CD14-positive monocyte (primary cell): ENCODE measurements at regions not wholly inside any gene's neighbourhood (a gene's known extent, or its start where the extent isn't known, plus 50 kb on each side); places are given as distances from the start of the nearest gene placed in this dataset.

Experiments used
- DNase-seq, 3 donors: peaks; one replicate each; pipeline ENCODE4 v3.0.0-alpha.2; 2011 to 2022
- H2AFZ ChIP-seq: 2 replicates; pipeline ENCODE4 v1.6.0; 2012; ENCODE audit warnings: mild to moderate bottlenecking, low read depth, low read length, inconsistent platforms; ENCODE audit not compliant: insufficient read depth, poor library complexity, severe bottlenecking
- H3K27ac ChIP-seq, 2 donors: 1 replicate in 1 of 2; 2 replicates in 1 of 2; pipeline ENCODE4 v1.5.1; 2012 to 2013; ENCODE audit warnings: low read length in 2 of 2, control low read depth in 1 of 2, inconsistent platforms in 1 of 2, low read depth in 1 of 2, mild to moderate bottlenecking in 1 of 2
- H3K27me3 ChIP-seq, 2 donors: one replicate each; pipeline versions ENCODE4 v1.6.0 to v1.6.1; 2011 to 2013; ENCODE audit warnings: low read length in 2 of 2; ENCODE audit not compliant: control insufficient read depth in 2 of 2, insufficient read depth in 2 of 2
- H3K36me3 ChIP-seq, 2 donors: replicated peaks in 1 of 2; 1 replicate in 1 of 2; 2 replicates in 1 of 2; pipeline versions ENCODE4 v1.5.1 to v1.6.1; 2012 to 2013; ENCODE audit warnings: low read length in 2 of 2, control low read depth in 1 of 2, inconsistent platforms in 1 of 2, mild to moderate bottlenecking in 1 of 2; ENCODE audit not compliant: insufficient read depth in 2 of 2, control insufficient read depth in 1 of 2
- H3K4me1 ChIP-seq, 2 donors: 1 replicate in 1 of 2; 2 replicates in 1 of 2; pipeline versions ENCODE4 v1.5.1 to v1.6.1; 2012 to 2013; ENCODE audit warnings: low read length in 2 of 2, control low read depth in 1 of 2, inconsistent platforms in 1 of 2, mild to moderate bottlenecking in 1 of 2, moderate library complexity in 1 of 2; ENCODE audit not compliant: insufficient read depth in 2 of 2, control insufficient read depth in 1 of 2
- H3K4me2 ChIP-seq: replicated peaks from 2 replicates; pipeline ENCODE3; 2012; ENCODE audit warnings: low read length, moderate library complexity, mild to moderate bottlenecking; ENCODE audit not compliant: poor library complexity, severe bottlenecking; ENCODE audit errors: extremely low read depth
- H3K4me3 ChIP-seq, 3 experiments: fragments of 200-600 bp in 1 of 3; sonication (generic) in 1 of 3; replicated peaks in 1 of 3; 1 replicate in 2 of 3; 2 replicates in 1 of 3; pipeline ENCODE4 v1.5.1; 2011 to 2013; ENCODE audit warnings: low read length in 3 of 3, mild to moderate bottlenecking in 3 of 3, control low read depth in 2 of 3, low read depth in 2 of 3, inconsistent platforms in 1 of 3, moderate library complexity in 1 of 3
- H3K79me2 ChIP-seq: 2 replicates; pipeline ENCODE4 v1.6.0; 2012; ENCODE audit warnings: mild to moderate bottlenecking, control low read depth, inconsistent platforms, low read length, moderate library complexity; ENCODE audit not compliant: insufficient read depth
- H3K9ac ChIP-seq: 2 replicates; pipeline ENCODE4 v1.6.0; 2017; ENCODE audit warnings: low read length, mild to moderate bottlenecking; ENCODE audit not compliant: insufficient read depth, poor library complexity, severe bottlenecking
- H3K9me3 ChIP-seq, 2 donors: replicated peaks in 1 of 2; 1 replicate in 1 of 2; 2 replicates in 1 of 2; pipeline versions ENCODE4 v1.5.1 to v1.6.1; 2012 to 2013; ENCODE audit warnings: low read length in 2 of 2, control low read depth in 1 of 2; ENCODE audit not compliant: control insufficient read depth in 1 of 2, insufficient read depth in 1 of 2
- H4K20me1 ChIP-seq: 2 replicates; pipeline ENCODE4 v1.6.0; 2012; ENCODE audit warnings: mild to moderate bottlenecking, low read length, control low read depth, moderate library complexity; ENCODE audit not compliant: insufficient read depth
- H3K27ac Mint-ChIP-seq, 7 donors: one replicate each; pipeline ENCODE4 v1.8.0; 2020; ENCODE audit warnings: mild to moderate bottlenecking in 7 of 7, mixed read lengths in 7 of 7, moderate library complexity in 6 of 7, inconsistent platforms in 2 of 7
- H3K27me3 Mint-ChIP-seq, 3 donors: one replicate each; pipeline ENCODE4 v1.8.0; 2021 to 2022; ENCODE audit warnings: low read depth in 3 of 3, mild to moderate bottlenecking in 3 of 3, mixed read lengths in 3 of 3, moderate library complexity in 3 of 3, inconsistent platforms in 1 of 3
- H3K36me3 Mint-ChIP-seq, 2 donors: one replicate each; pipeline ENCODE4 v1.8.0; 2020; ENCODE audit warnings: mixed read lengths in 2 of 2, inconsistent platforms in 1 of 2, mild to moderate bottlenecking in 1 of 2
- H3K4me1 Mint-ChIP-seq: one replicate; pipeline ENCODE4 v1.8.0; 2020; ENCODE audit warnings: mild to moderate bottlenecking, mixed read lengths
- H3K4me3 Mint-ChIP-seq, 2 donors: one replicate each; pipeline ENCODE4 v1.8.0; 2020; ENCODE audit warnings: mild to moderate bottlenecking in 2 of 2, mixed read lengths in 2 of 2, moderate library complexity in 1 of 2
- H3K9me3 Mint-ChIP-seq, 7 donors: one replicate each; pipeline ENCODE4 v1.8.0; 2020 to 2022; ENCODE audit warnings: mixed read lengths in 7 of 7, mild to moderate bottlenecking in 6 of 7, moderate library complexity in 6 of 7, inconsistent platforms in 2 of 7
- WGBS: methylation state at CpG from one replicate; pipeline ENCODE4 v1.1.5; 2013; ENCODE audit warnings: missing lambda C conversion rate; ENCODE audit not compliant: insufficient coverage; 5-methylcytosine and 5-hydroxymethylcytosine counted together
- intact Hi-C, 2 donors: fragments of 100-400 bp; cut with micrococcal nuclease; formaldehyde crosslinking; loops; one replicate each; pipeline versions ENCODE4 v1.15.0 to v1.15.1; 2023
- TF ChIP-seq, protein P1 (sequence below): fragments of 200-600 bp; IDR thresholded peaks from one replicate; pipeline ENCODE4 v1.8.0; 2022; ENCODE audit warnings: antibody characterized with exemption, mild to moderate bottlenecking

DNA sequence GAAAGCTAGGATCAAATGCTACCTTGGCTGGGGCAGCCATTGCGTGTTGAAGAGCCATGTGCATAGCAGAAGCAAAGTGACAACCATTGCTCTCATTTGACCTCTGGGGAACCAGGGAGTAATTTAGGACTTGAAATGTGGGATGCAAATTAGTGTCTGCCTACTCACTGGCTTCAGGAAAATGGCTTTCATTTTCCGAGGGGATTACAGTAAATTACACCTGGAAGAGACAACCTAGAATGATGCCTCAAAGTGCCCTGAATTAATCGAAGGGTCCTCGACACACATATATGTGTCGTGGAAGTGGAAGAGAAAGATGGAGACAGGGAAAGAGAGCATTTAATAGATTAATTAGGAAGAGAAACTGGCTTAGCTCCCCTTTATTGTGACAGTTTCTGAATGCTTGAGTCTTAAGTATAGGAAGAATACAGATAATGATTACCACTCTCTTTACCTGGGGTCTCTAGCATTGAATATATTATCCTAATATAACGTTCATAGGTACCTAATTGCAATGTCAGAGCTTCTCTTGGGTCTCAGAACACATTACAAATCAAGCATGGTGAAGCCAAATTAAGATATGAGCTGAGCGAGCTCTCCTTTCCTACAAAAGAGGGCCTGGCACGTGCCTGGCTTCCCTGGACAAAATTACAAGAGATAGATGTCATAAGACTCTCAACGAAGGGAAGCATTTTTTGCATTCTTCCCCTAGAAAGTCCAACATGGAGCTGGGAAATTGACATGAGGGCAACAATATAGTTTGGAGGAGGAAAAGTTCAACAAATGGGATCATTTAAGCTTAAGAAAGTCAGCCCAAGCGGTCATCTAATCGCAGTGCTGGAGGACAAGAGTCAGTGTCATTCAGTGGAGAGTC, 59.5 kb downstream of the MYCN start:
- no peak overlapping the region for H3K9ac ChIP-seq
- no peak overlapping the region for H3K27ac ChIP-seq
- H4K20me1 ChIP-seq, result no peaks in the 10 kb centered on the region
- Mint-ChIP-seq H3K4me1 (peaks cover 3% of the 10 kb centered on the region), H3K27ac (no peak overlapping the region), H3K27me3 (peaks cover 0 to 3% (median 3%) of the 10 kb centered on the region in 3 donors), H3K4me3 (no peak overlapping the region), H3K9me3 (peaks cover 0 to 2% (median 0%) of the 10 kb centered on the region in 7 donors), H3K36me3 (no peaks in the 10 kb centered on the region)
- no peaks in the 10 kb centered on the region for H3K27me3 ChIP-seq
- TF ChIP-seq, protein P1, sequence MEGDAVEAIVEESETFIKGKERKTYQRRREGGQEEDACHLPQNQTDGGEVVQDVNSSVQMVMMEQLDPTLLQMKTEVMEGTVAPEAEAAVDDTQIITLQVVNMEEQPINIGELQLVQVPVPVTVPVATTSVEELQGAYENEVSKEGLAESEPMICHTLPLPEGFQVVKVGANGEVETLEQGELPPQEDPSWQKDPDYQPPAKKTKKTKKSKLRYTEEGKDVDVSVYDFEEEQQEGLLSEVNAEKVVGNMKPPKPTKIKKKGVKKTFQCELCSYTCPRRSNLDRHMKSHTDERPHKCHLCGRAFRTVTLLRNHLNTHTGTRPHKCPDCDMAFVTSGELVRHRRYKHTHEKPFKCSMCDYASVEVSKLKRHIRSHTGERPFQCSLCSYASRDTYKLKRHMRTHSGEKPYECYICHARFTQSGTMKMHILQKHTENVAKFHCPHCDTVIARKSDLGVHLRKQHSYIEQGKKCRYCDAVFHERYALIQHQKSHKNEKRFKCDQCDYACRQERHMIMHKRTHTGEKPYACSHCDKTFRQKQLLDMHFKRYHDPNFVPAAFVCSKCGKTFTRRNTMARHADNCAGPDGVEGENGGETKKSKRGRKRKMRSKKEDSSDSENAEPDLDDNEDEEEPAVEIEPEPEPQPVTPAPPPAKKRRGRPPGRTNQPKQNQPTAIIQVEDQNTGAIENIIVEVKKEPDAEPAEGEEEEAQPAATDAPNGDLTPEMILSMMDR, result no peak
- no peak for DNase-seq
- H3K79me2 ChIP-seq, result no peaks in the 10 kb centered on the region
- peaks cover 0 to 1% of the 10 kb centered on the region in 2 donors for H3K4me1 ChIP-seq
- intact Hi-C loops, result no loop called here
- no peaks in the 10 kb centered on the region for H3K9me3 ChIP-seq
- no peak overlapping the region for H2AFZ ChIP-seq
- no peaks in the 10 kb centered on the region for H3K36me3 ChIP-seq
- no peak overlapping the region for H3K4me3 ChIP-seq
- H3K4me2 ChIP-seq, result no peak overlapping the region
- 88% methylated on average over 8 of the region's 11 CpGs for WGBS

DNA sequence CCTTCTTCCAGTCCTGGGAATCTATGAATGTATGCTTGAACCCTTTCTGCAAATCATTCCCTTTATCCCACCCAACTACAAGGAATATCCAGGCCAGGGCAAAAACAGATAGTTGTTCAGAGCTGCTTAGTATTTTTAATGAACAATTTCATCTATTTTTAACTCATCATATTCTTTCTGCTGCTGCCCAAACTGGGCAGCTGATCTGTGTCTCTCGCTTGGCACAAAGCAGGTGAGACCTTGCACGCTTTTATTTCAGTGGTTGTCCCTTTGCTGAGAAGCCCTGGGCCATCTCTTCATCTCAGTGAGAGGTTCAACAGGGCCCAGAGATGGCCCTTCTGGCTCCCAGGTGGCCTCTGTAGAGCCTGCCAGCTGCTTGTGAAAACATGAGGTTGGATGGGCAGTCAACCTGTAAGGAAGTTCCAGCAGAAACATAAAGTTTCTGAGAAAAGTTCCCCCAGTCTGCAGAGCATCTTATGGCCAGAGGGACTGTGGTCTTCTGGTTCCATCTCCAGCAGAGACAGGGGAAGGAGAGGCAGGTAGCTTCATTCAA, 57.5 kb downstream of the MYCN start:
- intact Hi-C loops, result no loop called here
- H3K9me3 ChIP-seq, result no peaks in the 10 kb centered on the region

More for the DNA sequence above, 57.5 kb downstream of the MYCN start:
- Mint-ChIP-seq H3K36me3 (no peaks in the 10 kb centered on the region), H3K27ac (no peak overlapping the region), H3K27me3 (peaks cover 0 to 3% (median 2%) of the 10 kb centered on the region in 3 donors), H3K9me3 (peaks cover 0 to 5% (median 0%) of the 10 kb centered on the region in 7 donors), H3K4me3 (no peak overlapping the region), H3K4me1 (no peaks in the 10 kb centered on the region)
- Histone ChIP-seq H4K20me1 (no peaks in the 10 kb centered on the region), H3K27me3 (no peaks in the 10 kb centered on the region), H3K27ac (no peak overlapping the region), H3K36me3 (no peaks in the 10 kb centered on the region), H3K4me2 (no peak overlapping the region), H3K4me1 (no peaks in the 10 kb centered on the region), H3K9ac (no peak overlapping the region), H3K79me2 (no peaks in the 10 kb centered on the region), H3K4me3 (no peak overlapping the region), H2AFZ (no peak overlapping the region)
- DNase-seq, result no peak
- TF ChIP-seq, protein P1, result no peak
- 69% methylated on average over 2 of the region's 2 CpGs for WGBS
